A673 (cell line): ENCODE measurements at regions not wholly inside any gene's neighbourhood (a gene's known extent, or its start where the extent isn't known, plus 50 kb on each side); places are given as distances from the start of the nearest gene placed in this dataset.

Source experiments
- BruUV-seq: library from RNA; stranded (reverse); fragments of 400-500 nt; replicated peaks from 2 replicates; lab custom pipeline; 2021; lab: Mats Ljungman, UMichigan
- CTCF ChIA-PET: fragments of 300-600 bp; sonication (Branson Sonifier 250); formaldehyde crosslinking; loops from one replicate; lab custom pipeline; 2022; ENCODE audit warnings: antibody characterized with exemption; lab: Charles Lee
- POLR2A ChIA-PET: fragments of 300-600 bp; sonication (Branson Sonifier 250); formaldehyde crosslinking; loops from one replicate; lab custom pipeline; 2022; ENCODE audit warnings: antibody characterized with exemption; ENCODE audit not compliant: low non-redundant PET; lab: Charles Lee
- DNase-seq: peaks from one replicate; pipeline ENCODE4 v3.0.0-alpha.2; 2015; ENCODE audit warnings: low spot score
- H3K27ac ChIP-seq: fragments of 200-600 bp; sonication (generic); 2 replicates; pipeline ENCODE4 v1.5.1; 2016; ENCODE audit warnings: mixed run types, low read depth, mild to moderate bottlenecking, mixed read lengths, antibody characterized with exemption, low read length; ENCODE audit not compliant: poor library complexity, severe bottlenecking
- H3K27me3 ChIP-seq: fragments of 200-600 bp; sonication (generic); replicated peaks from 2 replicates; pipeline ENCODE4 v1.6.1; 2017; ENCODE audit warnings: mixed run types, low read depth, mild to moderate bottlenecking, mixed read lengths, antibody characterized with exemption, low read length; ENCODE audit not compliant: insufficient read depth, poor library complexity
- H3K36me3 ChIP-seq: fragments of 200-600 bp; sonication (generic); 2 replicates; pipeline ENCODE4 v1.6.1; 2016; ENCODE audit warnings: mixed run types, mild to moderate bottlenecking, mixed read lengths, antibody characterized with exemption, low read length; ENCODE audit not compliant: insufficient read depth, poor library complexity, severe bottlenecking
- H3K4me1 ChIP-seq: fragments of 200-600 bp; sonication (generic); 2 replicates; pipeline ENCODE4 v1.6.1; 2017; ENCODE audit warnings: mixed run types, mild to moderate bottlenecking, mixed read lengths, antibody characterized with exemption, low read length; ENCODE audit not compliant: insufficient read depth, poor library complexity, severe bottlenecking
- H3K4me3 ChIP-seq: fragments of 200-600 bp; sonication (generic); 2 replicates; pipeline ENCODE4 v1.5.1; 2016; ENCODE audit warnings: low read depth, mixed run types, mild to moderate bottlenecking, mixed read lengths, low read length; ENCODE audit not compliant: poor library complexity, severe bottlenecking
- H3K9me3 ChIP-seq: fragments of 200-600 bp; sonication (generic); 2 replicates; pipeline ENCODE4 v1.6.1; 2016; ENCODE audit warnings: mixed run types, low read depth, mild to moderate bottlenecking, mixed read lengths, antibody characterized with exemption, low read length; ENCODE audit not compliant: poor library complexity, severe bottlenecking
- CTCF ChIP-seq: fragments of 300-800, 200-600 bp; sonication (generic); conservative IDR thresholded peaks from 2 replicates; pipeline ENCODE4 v1.5.1; 2017; ENCODE audit warnings: low read depth, mild to moderate bottlenecking, antibody characterized with exemption, low read length, moderate library complexity, mixed read lengths
- EZH2 ChIP-seq: fragments of 200-600 bp; sonication (generic); IDR thresholded peaks from 2 replicates; pipeline ENCODE4 v1.6.1; 2017; ENCODE audit warnings: borderline replicate concordance, low read depth, mild to moderate bottlenecking, mixed read lengths, antibody characterized with exemption, low read length; ENCODE audit not compliant: poor library complexity, severe bottlenecking
- intact Hi-C: fragments of 100-400 bp; cut with micrococcal nuclease; formaldehyde crosslinking; loops from one replicate; pipeline ENCODE4 v1.10.0; 2022; ENCODE audit not compliant: unreplicated experiment

GRCh38 chr9:81082221-81082620 is 607.1 kb downstream of the TLE1 start:
- H3K27me3 ChIP-seq, result no peaks in the 10 kb centered on the region
- no peaks in the 10 kb centered on the region for H3K4me1 ChIP-seq
- BruUV-seq, result no TSS peak
- no peak overlapping the region for H3K27ac ChIP-seq
- no peaks in the 10 kb centered on the region for H3K36me3 ChIP-seq
- H3K4me3 ChIP-seq, result no peak overlapping the region
- ChIA-PET POLR2A (no interaction called here), CTCF (no interaction called here)
- no peak for DNase-seq
- TF ChIP-seq CTCF (no peak), EZH2 (no peak)
- H3K9me3 ChIP-seq, result no peaks in the 10 kb centered on the region
- intact Hi-C loops, result no loop called here

- no peak overlapping the region for H3K4me3 ChIP-seq
- no peak for DNase-seq
Observed at GRCh38 chr9:81080900-81081299, 608.4 kb downstream of the TLE1 start.

GRCh38 chr9:81080185-81080584 is 609.2 kb downstream of the TLE1 start:
- DNase-seq, result no peak
- no peak overlapping the region for H3K27ac ChIP-seq
- no peak for TF ChIP-seq EZH2
- no peak for TF ChIP-seq CTCF
- no TSS peak for BruUV-seq
- no peaks in the 10 kb centered on the region for H3K4me1 ChIP-seq
- H3K4me3 ChIP-seq, result no peak overlapping the region
- H3K9me3 ChIP-seq, result no peaks in the 10 kb centered on the region
- no peaks in the 10 kb centered on the region for H3K27me3 ChIP-seq
- ChIA-PET CTCF (no interaction called here), POLR2A (no interaction called here)
- intact Hi-C loops, result no loop called here
- no peaks in the 10 kb centered on the region for H3K36me3 ChIP-seq

More at GRCh38 chr9:81080900-81081299, 608.4 kb downstream of the TLE1 start:
- Histone ChIP-seq H3K9me3 (no peaks in the 10 kb centered on the region), H3K27ac (no peak overlapping the region), H3K36me3 (no peaks in the 10 kb centered on the region), H3K4me1 (no peaks in the 10 kb centered on the region), H3K27me3 (no peaks in the 10 kb centered on the region)
- intact Hi-C loops, result no loop called here
- POLR2A ChIA-PET, result no interaction called here
- CTCF ChIA-PET, result no interaction called here
- no peak for TF ChIP-seq CTCF
- no peak for TF ChIP-seq EZH2
- BruUV-seq, result no TSS peak
